Activated T-helper 2 cell treated with anti-CD3 and anti-CD28 coated beads, Interferon-gamma antibody, Interleukin-2, Interleukin-4, amounts not matched to agents 10 μg/mL and 5 μg/mL and 100 μg/mL, durations not matched to agents 14 hours and 24 hours and 36 hours (primary cell): ENCODE measurements at regions not wholly inside any gene's neighbourhood (a gene's known extent, or its start where the extent isn't known, plus 50 kb on each side); places are given as distances from the start of the nearest gene placed in this dataset.

Experiments
- DNase-seq: peaks from one replicate; pipeline ENCODE4 v3.0.0; 2021; ENCODE audit warnings: low spot score
- H3K27ac Mint-ChIP-seq: one replicate; pipeline ENCODE4 v1.8.0; 2021; ENCODE audit warnings: mixed read lengths
- H3K27me3 Mint-ChIP-seq: one replicate; pipeline ENCODE4 v1.8.0; 2021; ENCODE audit warnings: low read depth, mixed read lengths
- H3K36me3 Mint-ChIP-seq: one replicate; pipeline ENCODE4 v1.8.0; 2021; ENCODE audit warnings: low read depth, mixed read lengths
- H3K4me1 Mint-ChIP-seq: one replicate; pipeline ENCODE4 v1.8.0; 2021; ENCODE audit warnings: low read depth, mixed read lengths
- H3K4me3 Mint-ChIP-seq: one replicate; pipeline ENCODE4 v1.8.0; 2021; ENCODE audit warnings: low read depth, mild to moderate bottlenecking, moderate library complexity, mixed read lengths
- H3K9me3 Mint-ChIP-seq: one replicate; pipeline ENCODE4 v1.8.0; 2021; ENCODE audit warnings: mixed read lengths
- intact Hi-C: fragments of 100-400 bp; cut with micrococcal nuclease; formaldehyde crosslinking; loops from one replicate; pipeline ENCODE4 v1.15.1; 2023

DNA sequence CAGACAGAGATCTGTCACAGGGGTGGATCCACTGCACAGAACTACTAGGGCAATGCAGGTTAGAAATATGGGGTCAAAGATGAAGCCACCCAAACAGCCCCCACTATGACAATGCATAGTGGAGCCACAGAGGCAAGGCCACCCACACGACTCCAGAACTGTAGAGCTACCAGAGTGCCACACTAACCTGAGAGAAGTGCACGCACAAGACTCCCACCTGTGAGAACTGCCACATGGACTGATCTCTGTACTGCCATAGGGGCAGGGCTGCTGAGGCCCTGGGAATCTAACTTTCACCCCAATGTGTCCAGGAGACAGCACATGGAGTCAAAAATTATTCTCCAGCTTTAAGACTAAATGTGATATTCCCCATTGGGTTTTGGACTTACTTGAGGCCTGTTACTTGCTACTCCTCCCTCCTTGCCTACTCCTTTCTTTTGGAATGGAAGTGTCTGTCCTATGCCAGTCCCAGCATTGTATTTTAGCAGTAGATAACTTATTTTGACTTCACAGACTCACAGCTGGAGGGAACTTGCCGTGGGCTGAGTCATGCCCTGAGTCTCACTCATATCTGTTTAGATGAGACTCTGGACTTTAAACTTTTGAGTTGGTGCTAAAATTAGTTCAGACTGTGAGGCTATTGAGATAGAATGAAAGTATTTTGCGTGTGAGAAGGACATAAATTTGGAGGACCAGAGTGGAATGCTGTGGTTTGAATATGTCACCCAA lies 853.3 kb downstream of the MAT2B start:
- H3K4me1 Mint-ChIP-seq: no peaks in the 10 kb centered on the region
- H3K4me3 Mint-ChIP-seq: no peak overlapping the region
- no peak for DNase-seq
- no peaks in the 10 kb centered on the region for H3K36me3 Mint-ChIP-seq
- intact Hi-C loops: no loop called here
- no peak overlapping the region for H3K27ac Mint-ChIP-seq
- no peaks in the 10 kb centered on the region for H3K27me3 Mint-ChIP-seq
- no peaks in the 10 kb centered on the region for H3K9me3 Mint-ChIP-seq

DNA sequence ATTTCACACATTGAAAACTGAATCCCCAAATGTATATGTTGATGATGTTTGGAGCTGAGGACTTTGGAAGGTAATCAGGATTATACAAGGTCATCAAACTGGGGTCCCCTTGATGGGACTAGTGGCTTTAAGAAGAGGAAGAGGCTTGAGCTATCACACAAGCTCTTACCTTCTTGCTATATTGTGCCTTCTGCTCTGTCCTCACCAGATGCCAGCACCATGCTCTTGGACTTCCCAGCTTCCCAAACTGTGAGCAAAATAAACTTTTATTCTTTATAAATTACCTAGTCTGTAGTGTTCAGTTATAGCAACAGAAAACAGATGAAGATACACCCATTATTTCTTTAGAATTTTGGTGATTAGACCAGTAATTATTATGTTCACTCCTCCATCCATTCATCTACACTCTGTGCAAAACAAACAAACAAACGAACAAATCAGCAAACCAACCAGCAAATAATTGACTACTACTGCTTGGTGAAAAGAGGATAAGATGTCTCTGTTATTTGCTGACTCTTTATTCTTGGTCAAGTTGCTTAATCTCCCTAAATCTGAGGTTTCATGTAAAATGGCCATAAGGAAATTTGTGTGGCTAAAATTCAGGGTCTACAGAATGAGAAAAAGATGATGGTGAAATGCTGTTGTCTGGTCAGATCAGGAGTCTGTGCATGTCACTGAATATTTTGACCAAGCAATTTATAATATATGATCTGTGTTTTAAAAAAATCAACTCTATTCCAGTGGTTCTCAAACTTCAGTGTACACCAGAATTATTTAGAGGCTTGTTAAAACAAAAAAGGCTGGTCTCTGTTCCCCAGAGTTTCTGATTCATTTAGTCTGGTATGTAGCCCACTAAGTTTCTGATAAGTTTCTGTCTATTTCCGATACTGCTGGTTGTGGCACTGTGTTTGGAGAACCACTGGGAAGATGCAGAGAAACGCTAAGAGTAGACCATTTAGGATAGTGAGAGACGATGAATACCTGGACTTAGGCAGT lies 854.1 kb downstream of the MAT2B start:
- DNase-seq: no peak
- Mint-ChIP-seq H3K27ac (no peak overlapping the region), H3K9me3 (no peaks in the 10 kb centered on the region), H3K27me3 (no peaks in the 10 kb centered on the region), H3K36me3 (no peaks in the 10 kb centered on the region), H3K4me3 (no peak overlapping the region), H3K4me1 (no peaks in the 10 kb centered on the region)
- intact Hi-C loops: no loop called here

DNA sequence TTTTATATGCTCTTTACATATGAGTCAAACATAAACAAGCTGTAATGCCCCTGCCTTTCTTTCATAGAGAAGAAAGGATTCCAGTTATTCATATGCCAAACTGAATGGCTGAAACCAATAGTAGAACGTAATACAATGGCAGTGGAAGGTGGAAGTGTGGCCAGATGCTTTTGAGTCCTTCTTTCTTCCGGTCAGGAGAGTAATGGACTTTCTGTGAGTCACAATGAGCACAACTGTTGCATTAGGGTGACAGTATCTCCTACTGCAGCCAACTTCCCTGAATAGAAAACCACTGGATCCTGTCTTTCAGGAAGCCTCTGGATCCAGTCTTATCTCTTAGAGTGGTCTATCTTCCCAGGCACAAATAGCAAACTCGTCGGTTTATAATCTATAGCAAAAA lies 855.2 kb downstream of the MAT2B start:
- Mint-ChIP-seq H3K27ac (no peak overlapping the region), H3K4me3 (no peak overlapping the region), H3K9me3 (no peaks in the 10 kb centered on the region), H3K4me1 (no peaks in the 10 kb centered on the region), H3K27me3 (no peaks in the 10 kb centered on the region), H3K36me3 (no peaks in the 10 kb centered on the region)
- intact Hi-C loops: no loop called here
- DNase-seq: no peak

DNA sequence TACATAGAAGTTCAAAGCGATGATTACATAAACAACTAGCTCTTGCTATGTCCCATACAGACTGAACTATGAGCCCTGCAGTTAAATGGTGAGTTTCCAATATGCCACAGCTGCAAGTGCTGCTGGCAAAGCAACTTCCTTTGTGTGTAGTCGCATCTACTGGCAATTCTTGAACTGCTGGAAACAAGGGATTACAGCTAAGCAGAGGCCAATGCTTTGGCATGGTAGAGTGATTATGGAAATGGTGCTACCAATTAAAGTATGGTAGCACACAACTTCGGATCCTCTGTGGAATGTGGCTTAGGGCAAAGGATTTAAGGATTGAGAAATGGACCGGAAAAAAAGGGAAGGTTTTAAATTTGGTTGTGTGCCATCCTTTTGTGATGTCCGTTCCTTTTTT lies 856.6 kb downstream of the MAT2B start:
- Mint-ChIP-seq H3K4me1 (no peaks in the 10 kb centered on the region), H3K9me3 (no peaks in the 10 kb centered on the region), H3K4me3 (no peak overlapping the region), H3K36me3 (no peaks in the 10 kb centered on the region), H3K27me3 (no peaks in the 10 kb centered on the region), H3K27ac (no peak overlapping the region)
- intact Hi-C loops: no loop called here
- no peak for DNase-seq

DNA sequence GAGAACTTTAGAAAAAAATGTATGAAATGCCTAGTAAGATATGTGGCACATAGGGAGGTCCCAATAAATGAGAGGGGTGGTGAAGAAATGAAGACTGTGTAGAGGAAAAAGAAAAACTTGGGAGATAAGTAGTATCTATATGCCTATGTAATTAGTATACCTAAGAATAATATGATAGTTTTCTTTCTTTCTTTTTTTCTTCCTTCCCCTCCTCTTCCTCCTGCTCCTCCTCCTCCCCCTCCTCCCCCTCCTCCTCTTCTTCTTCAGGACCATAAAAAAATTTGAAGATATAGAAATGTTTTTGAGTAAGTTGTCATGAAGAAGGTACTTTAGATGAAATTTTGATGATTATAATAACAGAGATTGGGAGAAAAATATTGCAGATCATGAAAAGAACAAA lies 857.4 kb downstream of the MAT2B start:
- H3K27ac Mint-ChIP-seq: no peak overlapping the region
- no peaks in the 10 kb centered on the region for H3K36me3 Mint-ChIP-seq
- no peaks in the 10 kb centered on the region for H3K27me3 Mint-ChIP-seq
- intact Hi-C loops: no loop called here
- H3K4me1 Mint-ChIP-seq: no peaks in the 10 kb centered on the region
- no peaks in the 10 kb centered on the region for H3K9me3 Mint-ChIP-seq
- H3K4me3 Mint-ChIP-seq: no peak overlapping the region
- DNase-seq: no peak

GRCh38 chr5:164364237-164365208 lies 859.1 kb downstream of the MAT2B start:
- intact Hi-C loops: no loop called here
- no peak overlapping the region for H3K4me3 Mint-ChIP-seq
- H3K27ac Mint-ChIP-seq: no peak overlapping the region
- H3K9me3 Mint-ChIP-seq: no peaks in the 10 kb centered on the region
- H3K36me3 Mint-ChIP-seq: no peaks in the 10 kb centered on the region
- H3K4me1 Mint-ChIP-seq: no peaks in the 10 kb centered on the region
- H3K27me3 Mint-ChIP-seq: no peaks in the 10 kb centered on the region
- DNase-seq: no peak

DNA sequence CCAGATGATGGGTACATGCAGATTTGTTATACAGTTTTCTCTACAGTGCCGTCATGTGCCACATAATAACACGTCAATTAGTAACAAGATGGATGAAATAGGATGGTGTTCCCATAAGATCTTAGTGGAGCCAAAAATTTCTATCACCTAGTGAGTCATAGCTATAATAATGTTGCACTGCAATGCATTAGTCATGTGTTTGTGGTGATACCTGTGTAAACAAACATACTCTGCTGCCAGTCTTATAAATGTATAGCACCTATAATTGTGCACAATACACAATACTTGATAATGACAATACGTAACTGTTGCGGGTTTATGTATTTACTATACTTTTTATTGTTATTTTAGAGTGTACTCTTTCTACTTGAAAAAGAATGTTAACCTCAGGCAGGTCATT lies 865.4 kb downstream of the MAT2B start:
- DNase-seq: no peak
- no peaks in the 10 kb centered on the region for H3K4me1 Mint-ChIP-seq
- no peak overlapping the region for H3K4me3 Mint-ChIP-seq
- no peaks in the 10 kb centered on the region for H3K27me3 Mint-ChIP-seq
- H3K36me3 Mint-ChIP-seq: no peaks in the 10 kb centered on the region
- H3K9me3 Mint-ChIP-seq: no peaks in the 10 kb centered on the region
- H3K27ac Mint-ChIP-seq: no peak overlapping the region
- intact Hi-C loops: no loop called here

DNA sequence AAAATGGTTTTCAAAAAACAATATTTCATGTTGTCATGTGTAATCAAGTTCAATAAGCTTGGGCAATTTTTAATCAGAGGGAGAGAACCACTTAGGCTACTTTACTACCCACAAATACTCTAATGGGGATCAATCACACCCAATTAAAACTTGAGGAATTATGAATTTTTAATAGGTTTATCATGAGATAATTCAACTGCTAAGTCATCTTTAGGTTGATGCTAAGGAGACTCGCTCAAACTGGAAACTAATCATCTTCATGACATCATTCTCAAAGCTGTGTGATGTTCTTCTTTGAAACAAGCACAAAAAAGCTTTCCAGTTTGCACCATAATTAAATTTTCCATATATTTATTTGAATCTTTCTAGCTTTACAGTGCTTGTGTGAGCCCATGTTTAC lies 867.5 kb downstream of the MAT2B start:
- Mint-ChIP-seq H3K4me1 (no peaks in the 10 kb centered on the region), H3K4me3 (no peak overlapping the region), H3K27me3 (no peaks in the 10 kb centered on the region), H3K27ac (no peak overlapping the region), H3K9me3 (no peaks in the 10 kb centered on the region), H3K36me3 (no peaks in the 10 kb centered on the region)
- intact Hi-C loops: no loop called here
- DNase-seq: no peak

DNA sequence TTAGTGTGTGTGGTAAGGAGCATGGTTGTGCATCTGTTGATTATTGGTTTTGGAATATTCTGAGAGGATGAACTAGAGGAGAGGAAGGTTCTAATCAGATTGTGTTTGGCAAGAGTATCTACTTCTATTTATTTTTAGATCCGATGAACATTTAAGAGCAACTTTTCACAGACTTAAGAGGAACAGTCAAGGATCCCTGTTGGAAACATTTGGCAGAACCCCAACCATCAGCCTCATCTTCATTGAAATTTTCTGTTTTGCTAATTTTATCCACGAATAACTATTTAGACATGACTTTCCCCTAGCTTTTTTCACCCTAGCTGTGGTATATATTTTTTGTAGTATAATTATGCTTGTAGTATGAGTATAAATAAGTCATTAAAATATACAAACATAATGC lies 868.5 kb downstream of the MAT2B start:
- H3K36me3 Mint-ChIP-seq: no peaks in the 10 kb centered on the region
- intact Hi-C loops: no loop called here
- H3K4me1 Mint-ChIP-seq: no peaks in the 10 kb centered on the region
- H3K27me3 Mint-ChIP-seq: no peaks in the 10 kb centered on the region
- no peak overlapping the region for H3K27ac Mint-ChIP-seq
- no peak for DNase-seq
- no peak overlapping the region for H3K4me3 Mint-ChIP-seq
- peaks cover 9% of the 10 kb centered on the region for H3K9me3 Mint-ChIP-seq

- H3K36me3 Mint-ChIP-seq: no peaks in the 10 kb centered on the region
- no peak overlapping the region for H3K4me3 Mint-ChIP-seq
- no peaks in the 10 kb centered on the region for H3K27me3 Mint-ChIP-seq
- DNase-seq: no peak
- intact Hi-C loops: no loop called here
- H3K27ac Mint-ChIP-seq: no peak overlapping the region
- no peaks in the 10 kb centered on the region for H3K4me1 Mint-ChIP-seq
- peaks cover 10% of the 10 kb centered on the region for H3K9me3 Mint-ChIP-seq
Observed at GRCh38 chr5:164375051-164375450, 869.6 kb downstream of the MAT2B start.

- Mint-ChIP-seq H3K4me1 (no peaks in the 10 kb centered on the region), H3K4me3 (no peak overlapping the region), H3K27me3 (no peaks in the 10 kb centered on the region), H3K36me3 (no peaks in the 10 kb centered on the region), H3K27ac (no peak overlapping the region), H3K9me3 (peaks cover 18% of the 10 kb centered on the region)
- DNase-seq: no peak
- intact Hi-C loops: no loop called here
Observed at GRCh38 chr5:164376843-164377242, 871.4 kb downstream of the MAT2B start.

DNA sequence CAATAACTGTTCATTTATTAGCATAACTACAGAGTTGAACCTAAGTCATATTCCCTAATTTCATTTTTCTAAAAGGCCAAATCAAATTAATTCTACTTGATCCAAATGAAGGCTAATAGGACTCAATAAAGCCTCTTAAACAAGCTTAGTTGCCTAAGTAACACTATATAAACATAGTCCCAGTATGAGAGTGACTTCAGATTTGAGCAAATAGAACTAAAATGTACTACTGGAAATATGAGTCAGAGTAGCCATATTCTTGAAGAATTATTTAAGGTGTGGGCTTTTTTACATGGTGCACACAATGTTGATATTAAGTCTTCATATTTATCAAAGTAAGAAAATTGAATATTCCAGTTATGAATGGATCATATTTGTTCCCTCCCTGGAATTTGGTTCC lies 872.3 kb downstream of the MAT2B start:
- intact Hi-C loops: no loop called here
- Mint-ChIP-seq H3K4me3 (no peak overlapping the region), H3K9me3 (peaks cover 23% of the 10 kb centered on the region), H3K4me1 (no peaks in the 10 kb centered on the region), H3K27ac (no peak overlapping the region), H3K36me3 (no peaks in the 10 kb centered on the region), H3K27me3 (no peaks in the 10 kb centered on the region)
- no peak for DNase-seq
